HG03565 (cell line): ENCODE measurements at regions not wholly inside any gene's neighbourhood (a gene's known extent, or its start where the extent isn't known, plus 50 kb on each side); places are given as distances from the start of the nearest gene placed in this dataset.
"Not testable (repeated sequence)": the region's sequence is repeated elsewhere in the genome, so short reads cannot be mapped to it uniquely, and the experiment has no call there.

ENCODE experiments used
- ATAC-seq: cut with Tn5 transposase; IDR thresholded peaks from one replicate; pipeline ENCODE4 v1.9.1; 2021; ENCODE audit warnings: mild to moderate bottlenecking, moderate library complexity; ENCODE audit not compliant: unreplicated experiment

DNA sequence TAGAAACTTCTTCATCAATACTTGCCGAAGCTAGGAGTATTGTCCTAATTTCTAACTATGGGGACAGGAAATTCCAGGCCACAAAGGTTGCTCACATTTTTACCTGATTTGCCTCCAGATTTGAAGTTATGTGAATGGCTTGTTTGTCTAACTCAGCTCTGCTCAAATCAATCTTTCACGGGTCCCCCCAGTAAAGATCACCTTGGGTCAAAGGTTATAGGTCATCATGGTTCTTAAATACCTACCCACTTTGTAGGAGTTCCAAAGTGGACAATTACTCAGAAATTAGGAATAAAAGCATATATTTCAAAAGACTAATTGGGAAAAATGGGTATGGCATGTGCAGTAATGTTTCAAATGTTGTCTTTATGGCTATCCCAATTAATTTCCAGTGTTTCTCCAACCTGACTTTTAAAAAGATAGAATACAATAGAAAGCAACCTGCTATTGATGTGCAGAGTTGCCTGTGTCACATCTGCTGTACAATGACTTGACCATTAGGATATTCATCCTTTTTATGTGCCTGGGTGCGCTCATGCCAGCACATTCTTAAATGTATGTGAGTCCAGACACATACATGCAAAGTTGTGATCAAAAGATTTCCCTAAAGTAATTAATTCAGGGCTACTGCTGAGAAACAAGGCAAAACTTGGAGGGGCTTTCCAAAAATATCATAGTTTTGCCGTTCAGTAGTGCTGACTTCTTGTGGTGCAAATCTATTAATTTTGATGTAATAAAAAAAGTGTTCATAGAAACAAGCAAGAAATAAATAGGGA lies 126.1 kb downstream of the MYCN start:
- no peak for ATAC-seq

DNA sequence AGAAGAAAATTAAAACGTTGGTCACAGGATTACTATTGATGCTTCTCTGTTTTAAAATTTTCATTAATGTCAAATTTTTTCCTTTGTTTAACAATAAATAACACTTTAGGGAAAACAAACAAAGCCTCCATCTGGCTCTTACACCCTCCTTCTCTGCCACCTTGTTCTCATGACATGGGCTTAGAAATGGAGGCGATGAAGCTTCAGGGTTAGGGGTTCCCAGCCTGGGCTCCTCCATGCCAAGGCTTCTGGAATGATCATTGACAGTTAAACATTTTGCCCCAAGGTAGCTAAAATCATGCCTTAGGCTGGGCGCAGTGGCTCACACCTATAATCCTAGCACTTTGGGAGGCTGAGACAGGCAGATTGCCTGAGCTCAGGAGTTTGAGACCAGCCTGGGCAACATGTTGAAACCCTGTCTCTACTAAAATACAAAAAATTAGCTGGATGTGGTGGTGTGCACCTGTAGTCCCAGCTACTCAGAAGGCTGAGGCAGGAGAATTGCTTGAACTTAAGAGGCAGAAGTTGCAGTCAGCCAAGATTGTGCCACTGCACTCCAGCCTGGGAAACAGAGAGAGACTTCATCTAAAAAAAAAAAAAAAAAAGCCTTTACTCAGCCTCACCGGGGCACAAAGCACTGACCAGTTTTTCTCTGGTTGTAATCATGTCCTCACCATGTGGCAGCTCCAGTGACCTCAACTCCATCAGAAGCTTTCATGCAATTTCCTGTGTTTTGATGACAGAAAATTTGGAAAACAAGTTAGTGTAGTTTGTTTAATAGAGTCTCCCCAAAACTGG lies 125.1 kb downstream of the MYCN start:
- ATAC-seq = not testable (repeated sequence)

DNA sequence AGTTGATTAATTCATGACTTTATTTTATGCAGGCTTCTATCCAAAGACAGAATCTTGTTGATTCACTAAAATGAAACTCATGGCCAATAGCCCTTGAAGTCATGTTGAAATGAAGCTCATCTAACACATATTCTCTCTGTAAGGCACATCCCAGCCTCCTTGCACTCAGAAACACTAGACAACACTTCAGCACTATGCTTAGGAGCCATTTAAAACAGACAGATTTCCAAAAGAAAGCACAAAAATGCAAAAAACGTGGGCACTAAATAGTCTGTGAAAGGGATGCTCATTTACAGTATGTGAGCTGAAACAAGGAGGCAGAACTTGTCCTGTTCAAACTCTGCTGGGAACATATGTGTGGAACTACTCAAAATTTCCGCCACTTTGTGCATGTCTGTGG lies 124.4 kb downstream of the MYCN start:
- no peak for ATAC-seq

DNA sequence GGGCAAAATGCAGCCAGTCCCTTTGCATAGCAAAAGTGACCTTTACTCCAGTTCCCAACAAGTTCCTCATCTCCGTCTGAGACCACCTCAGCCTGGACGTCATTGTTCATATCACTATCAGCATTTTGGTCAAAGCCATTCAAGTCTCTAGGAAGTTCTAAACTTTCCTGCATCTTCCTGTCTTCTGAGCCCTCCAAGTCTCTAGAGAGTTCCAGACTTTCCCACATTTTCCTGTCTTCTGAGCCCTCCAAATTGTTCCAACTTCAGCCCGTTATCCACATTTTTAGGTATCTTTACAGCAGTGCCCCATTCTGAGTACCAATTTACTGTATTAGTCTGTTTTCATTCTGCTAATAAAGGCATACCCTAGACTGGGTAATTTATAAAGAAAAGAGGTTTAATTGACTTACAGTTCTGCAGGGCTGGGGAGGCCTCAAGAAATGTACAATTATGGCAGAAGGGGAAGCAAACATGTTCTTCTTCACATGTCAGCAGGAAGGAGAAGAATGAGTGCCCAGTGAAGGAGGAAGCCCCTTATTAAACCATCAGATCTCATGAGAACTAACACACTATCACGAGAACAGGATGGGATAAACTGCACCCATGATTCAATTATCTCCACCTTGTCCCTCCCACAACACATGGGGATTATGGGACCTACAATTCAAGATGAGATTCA lies 123.7 kb downstream of the MYCN start:
- no peak for ATAC-seq

DNA sequence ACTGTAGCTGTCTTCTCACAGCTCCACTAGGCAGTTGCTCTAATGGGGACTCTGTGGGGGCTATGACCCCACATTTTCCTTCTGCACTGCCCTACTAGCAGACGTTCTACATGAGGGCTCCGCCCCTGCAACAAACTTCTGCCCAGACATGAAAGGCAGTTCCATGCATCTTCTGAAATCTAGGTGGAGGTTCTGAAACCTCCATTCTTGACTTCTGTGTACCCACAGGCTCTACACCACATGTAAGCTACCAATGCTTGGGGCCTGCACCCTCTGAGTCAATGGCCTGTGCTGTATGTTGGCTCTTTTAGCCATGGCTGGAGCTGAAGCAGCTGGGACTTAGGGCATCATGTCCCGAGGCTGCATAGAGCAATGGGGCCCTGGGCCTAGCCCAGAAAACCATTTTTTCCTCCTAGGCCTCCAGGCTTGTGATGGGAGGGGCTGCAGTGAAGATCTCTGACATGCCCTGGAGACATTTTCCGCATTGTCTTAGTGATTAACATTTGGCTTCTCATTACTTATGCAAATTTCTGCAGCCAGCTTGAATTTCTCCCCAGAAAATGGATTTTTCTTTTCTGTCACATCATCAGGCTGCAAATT lies 123.0 kb downstream of the MYCN start:
- ATAC-seq = no peak

DNA sequence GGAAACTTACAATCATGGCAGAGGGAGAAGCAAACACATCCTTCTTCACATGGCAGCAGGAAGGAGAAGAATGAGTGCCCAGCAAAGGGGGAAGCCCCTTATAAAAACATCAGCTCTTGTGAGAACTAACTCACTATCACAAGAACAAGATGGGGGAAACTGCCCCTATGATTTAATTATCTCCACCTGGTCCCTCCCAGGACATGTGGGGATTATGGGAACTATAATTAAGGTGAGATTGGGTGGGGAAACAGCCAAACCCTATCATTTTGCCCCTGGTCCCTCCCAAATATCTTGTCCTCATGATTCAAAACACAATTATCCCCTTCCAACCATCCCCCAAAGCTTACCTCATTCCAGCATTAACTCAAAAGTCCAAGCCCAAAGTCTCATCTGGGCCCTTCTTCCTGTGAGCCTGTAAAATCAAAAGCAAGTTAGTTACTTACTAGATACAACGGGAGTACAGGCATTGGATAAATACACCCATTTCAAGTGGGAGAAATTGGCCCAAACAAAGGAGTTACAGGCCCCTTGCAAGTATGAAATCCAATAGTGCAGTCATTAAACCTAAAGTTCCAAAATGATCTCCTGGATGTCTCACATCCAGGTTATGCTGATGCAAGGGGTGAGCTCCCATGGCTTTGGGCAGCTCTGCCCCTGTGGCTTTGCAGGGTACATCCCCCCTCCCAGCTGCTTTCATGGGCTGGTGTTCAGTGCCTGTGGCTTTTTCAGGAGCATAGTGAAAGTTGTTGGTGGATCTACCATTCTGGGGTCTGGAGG lies 122.3 kb downstream of the MYCN start:
- ATAC-seq = no peak

DNA sequence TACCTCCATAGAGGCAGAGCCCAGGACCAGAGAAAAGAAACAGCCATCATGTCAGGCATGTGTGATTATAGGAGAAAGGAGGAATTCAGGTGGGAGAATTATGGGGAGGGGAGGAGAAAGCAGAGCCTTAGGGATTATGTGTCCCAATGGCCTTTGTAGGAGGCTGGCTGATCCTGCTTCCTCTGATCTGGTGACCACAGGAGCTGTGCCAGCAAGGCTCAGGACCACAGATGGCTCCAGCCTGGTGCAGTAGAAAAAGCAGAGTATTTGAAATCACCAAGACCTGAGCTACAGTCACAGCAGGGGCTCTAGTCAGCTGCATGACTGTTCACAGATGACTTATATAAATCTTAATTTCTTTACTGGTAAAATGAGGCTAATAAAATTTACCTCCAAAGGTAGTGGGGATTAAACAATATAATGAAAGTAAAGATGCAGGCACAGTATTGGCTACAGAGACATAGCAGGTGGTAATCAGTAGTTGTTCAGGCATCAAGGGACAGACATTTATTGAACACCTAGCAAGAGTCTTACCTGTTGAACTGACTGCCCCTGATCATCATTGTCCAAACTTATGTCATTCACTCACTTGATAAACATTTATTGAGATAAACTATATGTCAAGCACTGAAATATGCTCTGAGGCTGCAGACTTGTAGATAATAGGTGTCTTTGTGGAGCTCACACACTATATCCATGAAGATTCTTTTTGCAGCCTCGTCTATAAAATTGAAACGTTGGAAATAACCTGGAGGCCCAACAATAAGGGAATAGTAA lies 121.3 kb downstream of the MYCN start:
- ATAC-seq = no peak

DNA sequence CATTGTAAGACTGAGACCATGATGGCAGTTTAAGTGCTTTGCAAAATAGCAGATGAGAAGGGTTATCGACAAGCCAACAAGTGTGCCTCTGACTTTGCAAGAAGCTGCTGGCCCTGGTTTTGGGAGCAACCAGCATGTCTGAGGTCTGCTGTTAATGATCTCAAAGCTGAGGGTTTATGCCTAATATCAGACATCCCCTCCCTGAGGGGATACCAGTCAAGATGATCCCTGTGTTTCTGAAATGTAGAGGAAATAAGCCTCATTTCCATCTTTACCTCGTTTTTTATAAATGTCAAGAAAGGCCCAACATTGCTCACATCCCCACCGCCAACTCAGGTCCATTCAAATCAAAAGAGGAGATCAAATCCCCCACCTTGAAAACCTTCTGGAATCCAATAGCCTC lies 120.6 kb downstream of the MYCN start:
- ATAC-seq = no peak

DNA sequence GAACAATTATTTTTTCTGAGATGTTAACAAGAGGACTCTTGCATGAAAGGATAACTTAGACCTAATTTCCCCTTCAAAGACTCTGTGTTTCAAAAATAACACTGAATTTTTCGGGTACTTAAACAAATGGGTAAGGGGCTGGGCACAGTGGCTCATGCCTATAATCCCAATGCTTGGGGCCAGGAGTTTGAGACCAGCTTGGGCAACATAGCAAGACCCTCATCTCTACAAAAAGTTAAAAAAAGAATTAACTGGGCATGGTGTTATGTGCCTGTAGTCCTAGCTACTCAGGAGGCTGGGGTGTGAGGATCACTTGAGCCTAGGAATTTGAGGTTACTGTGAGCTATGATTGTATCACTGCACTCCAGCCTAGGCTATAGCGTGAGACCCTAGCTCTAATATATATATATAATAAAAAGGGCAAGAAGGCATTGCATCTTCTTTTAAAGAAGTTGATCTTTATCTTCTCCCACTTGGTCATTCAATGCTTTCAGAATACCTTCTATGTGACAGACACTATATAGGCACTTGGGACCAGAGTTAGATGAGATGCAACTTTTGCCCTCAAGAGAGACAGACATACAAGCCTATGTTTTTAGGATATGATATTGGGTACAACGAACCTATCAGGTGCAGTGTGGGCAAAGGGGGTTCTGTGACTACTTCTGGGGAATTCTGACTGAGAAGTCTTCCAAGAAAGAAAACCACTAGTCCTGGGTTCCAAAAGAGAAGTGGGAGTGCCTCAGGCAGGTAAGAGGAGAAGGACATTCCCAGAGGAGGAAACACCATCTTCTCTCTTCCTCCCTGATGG lies 120.0 kb downstream of the MYCN start:
- no peak for ATAC-seq

DNA sequence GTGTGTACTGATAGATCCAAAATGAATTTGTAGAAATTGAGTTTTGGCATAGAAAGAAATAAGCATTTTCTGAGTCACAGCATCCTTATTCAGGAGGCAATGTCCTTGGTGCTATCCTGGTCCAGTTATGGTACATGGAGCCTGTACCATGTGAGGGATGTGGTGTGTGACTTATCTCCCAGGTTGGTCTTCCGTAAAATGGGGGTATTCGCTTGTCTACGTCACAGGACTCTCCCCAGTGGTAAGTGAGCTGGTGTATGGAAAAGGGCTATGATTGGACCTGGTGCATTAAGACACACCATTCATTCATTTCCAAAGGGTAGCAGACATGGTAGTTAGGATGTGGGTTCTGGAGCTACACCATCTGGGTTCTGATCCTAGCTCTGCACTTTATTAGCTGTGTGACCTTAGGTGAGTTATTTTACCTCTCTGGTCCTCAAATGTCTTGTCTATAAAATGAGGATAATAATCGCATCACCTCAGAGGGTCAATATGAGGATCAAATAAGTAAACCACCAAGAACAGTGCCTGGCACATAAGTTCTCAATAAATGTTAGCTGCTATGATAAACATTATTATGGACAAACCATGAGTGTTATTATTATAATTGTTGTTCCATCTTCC lies 119.2 kb downstream of the MYCN start:
- ATAC-seq = no peak

DNA sequence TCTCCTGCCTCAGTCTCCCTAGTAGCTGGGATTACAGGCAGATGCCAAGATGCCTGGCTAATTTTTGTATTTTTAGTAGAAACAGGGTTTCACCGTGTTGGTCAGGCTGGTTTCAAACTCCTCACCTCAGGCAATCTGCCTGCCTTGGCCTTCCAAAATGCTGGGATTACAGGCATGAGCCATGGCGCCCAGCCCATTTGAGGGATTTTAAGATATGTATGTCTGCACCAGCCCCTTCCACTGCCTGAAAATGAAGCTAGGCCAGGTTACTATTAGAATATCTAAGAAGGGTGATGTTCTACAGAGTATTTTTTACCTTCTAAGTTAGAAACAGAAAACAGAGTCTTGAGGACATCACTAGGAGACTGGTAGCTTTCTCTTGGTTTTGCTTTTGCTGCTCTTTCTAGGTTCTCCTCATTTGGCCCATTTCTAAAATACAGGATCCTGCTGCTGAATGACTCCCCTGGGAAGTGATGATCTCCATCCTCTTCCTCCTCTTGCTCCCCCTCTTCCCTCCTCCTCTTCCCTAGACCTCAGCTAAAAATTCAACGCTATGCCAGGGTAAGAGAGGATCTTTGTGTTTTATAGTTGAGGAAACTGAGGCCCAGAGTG lies 118.5 kb downstream of the MYCN start:
- no peak for ATAC-seq

DNA sequence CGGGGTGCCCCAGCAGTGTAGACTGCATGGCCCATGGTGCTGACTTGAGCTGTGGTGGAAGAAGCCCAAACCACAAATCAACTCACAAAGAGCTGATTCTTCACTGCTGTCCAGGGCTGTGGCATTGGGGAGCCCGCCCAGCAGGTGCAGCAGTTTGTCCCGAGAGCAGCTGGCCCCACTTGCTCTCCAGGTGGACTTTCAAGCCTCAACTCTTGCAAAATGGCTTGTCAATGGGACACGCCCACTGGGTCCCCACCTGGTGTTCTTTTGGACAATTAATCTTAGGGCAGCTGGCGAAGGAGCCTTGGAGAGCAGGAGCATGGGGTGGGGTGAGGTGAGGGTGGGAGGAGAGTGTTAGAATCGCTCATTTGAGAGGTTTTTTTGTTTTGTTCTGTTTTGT lies 117.9 kb downstream of the MYCN start:
- ATAC-seq = no peak

DNA sequence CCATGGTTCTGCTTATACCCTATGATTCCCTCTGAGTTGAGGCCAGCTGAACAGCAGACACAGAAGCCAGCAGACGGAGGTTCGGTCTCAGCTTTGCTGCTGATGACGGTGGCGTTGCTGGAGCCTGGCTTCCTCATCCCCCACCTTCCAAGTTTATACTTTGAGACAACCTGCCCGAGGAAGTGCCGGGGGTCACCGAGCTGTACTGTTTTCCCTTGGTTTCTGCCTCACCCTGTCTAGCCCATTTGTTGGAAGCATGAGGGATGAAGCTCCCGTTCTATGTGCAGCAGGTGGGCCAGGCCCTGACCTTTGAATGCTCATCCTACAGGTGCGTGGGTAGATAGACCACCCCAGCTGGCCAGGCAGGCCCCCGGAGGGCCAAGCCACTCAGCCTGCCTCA lies 117.3 kb downstream of the MYCN start:
- no peak for ATAC-seq

DNA sequence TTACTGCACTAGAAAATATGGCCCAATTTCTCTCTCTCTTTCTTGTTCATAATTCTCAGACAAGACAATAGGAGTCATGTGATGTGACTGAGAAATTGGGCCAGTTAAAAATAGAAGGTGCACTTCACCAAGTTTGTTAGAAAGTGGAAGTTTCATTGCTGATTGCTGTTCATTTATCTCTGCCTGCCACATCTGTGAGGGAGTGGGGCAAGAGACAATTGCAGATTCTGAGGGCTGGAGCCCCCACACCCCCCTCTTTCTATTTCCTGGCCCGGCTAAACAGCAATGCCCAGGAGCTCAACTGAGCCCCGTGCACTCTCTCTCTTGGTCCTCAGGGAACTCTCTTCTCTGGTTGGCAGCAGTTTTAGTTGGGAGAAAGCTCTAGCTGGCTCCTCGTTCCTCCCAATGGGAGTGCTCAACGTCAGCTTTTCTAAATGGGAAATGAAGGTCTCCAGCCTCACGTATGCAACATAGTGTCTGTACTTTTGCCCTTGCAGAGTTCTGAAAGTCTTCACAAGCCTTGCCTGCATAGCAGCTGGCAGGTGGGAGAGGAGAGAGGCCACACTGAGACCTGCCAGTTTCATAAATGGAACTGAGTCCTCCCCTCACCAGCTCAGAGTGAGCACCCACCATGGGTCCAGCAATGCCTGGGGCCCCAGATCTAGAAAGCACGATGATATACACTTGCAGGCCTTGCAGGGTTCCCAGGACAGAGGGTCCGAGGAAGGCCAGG lies 115.7 kb downstream of the MYCN start:
- peak; percentile 90 for ATAC-seq

DNA sequence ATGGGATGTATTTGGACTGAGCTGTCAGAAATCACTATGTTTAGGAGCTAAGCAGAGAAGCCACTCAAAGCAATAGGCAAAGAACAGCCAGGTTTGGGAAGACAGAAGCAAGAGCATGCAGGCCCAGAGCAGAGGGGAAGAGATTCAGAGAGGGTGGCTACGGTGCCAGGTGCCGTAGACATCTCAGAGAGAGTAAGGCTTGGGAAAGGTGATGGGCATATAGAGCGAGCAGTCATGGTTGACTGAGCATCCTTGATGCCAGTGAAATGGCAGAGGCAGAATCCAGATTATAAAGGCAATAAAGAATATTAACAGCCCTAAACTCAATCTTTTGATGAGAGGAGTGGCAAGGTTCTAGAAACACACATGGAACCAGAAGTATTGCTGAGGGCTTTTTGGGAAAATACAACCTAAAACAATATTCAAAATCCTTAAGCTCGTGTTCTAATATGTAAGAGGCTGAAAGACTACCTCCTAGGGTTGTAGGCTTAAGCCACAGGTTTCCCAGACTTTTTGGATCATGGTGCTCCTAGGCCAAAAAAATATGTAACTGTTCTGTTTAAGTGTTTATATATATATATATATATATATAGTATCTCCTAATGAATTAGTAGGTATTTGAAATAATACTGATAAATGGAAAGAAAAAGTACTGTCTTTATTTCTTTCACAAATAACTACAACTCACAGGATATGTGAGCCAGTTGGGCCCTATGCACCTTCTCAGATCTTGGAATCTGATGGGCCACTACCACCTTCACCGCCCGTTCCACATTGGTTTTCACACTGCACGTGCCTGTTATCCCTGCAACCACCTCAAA lies 113.3 kb downstream of the MYCN start:
- ATAC-seq = no peak

DNA sequence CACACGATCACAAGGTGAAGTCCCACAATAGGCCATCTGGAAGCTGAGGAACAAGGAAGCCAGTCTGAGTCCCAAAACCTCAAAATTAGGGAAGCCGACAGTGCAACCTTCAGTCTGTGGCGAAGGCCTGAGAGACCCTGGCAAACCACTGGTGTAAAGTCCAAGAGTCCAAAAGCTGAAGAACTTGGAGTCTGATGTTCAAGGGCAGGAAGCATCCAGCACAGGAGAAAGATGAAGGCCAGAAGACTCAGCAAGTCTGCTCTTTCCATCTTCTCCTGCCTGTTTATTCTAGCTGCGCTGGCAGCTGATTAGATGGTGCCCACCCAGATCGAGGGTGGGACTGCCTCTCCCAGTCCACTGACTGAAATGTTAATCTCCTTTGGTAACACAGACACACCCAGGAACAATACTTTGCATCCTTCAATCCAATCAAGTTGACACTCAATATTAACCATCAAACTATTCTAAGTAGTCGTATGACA lies 112.3 kb downstream of the MYCN start:
- not testable (repeated sequence) for ATAC-seq
